H1 (cell line): ENCODE measurements at regions not wholly inside any gene's neighbourhood (a gene's known extent, or its start where the extent isn't known, plus 50 kb on each side); places are given as distances from the start of the nearest gene placed in this dataset.

Experiments
- CBX5 ChIP-seq: fragments of 300-800, 300-1000 bp; sonication (generic); IDR thresholded peaks from 2 replicates; pipeline ENCODE4 v1.7.1; 2016; ENCODE audit warnings: antibody characterized with exemption, low read length, low read depth
- TCF12 ChIP-seq: IDR thresholded peaks from 2 replicates; pipeline ENCODE4 v1.6.1; 2011; ENCODE audit warnings: low read depth, mild to moderate bottlenecking, low read length
- USF2 ChIP-seq: IDR thresholded peaks from 2 replicates; pipeline ENCODE4 v1.6.1; 2011; ENCODE audit warnings: low read length, improper control_type of control experiment
- YY1 ChIP-seq: IDR thresholded peaks from 2 replicates; pipeline ENCODE4 v1.6.1; 2011; ENCODE audit warnings: low read depth, mild to moderate bottlenecking, low read length

GRCh38 chr17:26792486-26792885, 501.4 kb upstream of the WSB1 start (continued):
- TF ChIP-seq USF2 (no peak), YY1 (no peak), CBX5 (no peak), TCF12 (no peak)
